Peyer's patch (tissue), 4 donors: ENCODE measurements at regions not wholly inside any gene's neighbourhood (a gene's known extent, or its start where the extent isn't known, plus 50 kb on each side); places are given as distances from the start of the nearest gene placed in this dataset.

ENCODE experiments used
- POLR2A ChIP-seq, 2 donors: fragments of 450-650 bp; IDR thresholded peaks; one replicate each; pipeline ENCODE4 v1.5.1; 2017; ENCODE audit warnings: antibody characterized with exemption in 2 of 2, mild to moderate bottlenecking in 2 of 2, moderate library complexity in 2 of 2
- TF ChIP-seq, protein P1 (sequence below), 6 experiments: fragments of 450-650 bp in 4 of 6; fragments of 200-600 bp in 2 of 6; sonication (generic) in 1 of 6; IDR thresholded peaks; one replicate each; pipeline ENCODE4 v1.5.1; 2017 to 2019; ENCODE audit warnings: antibody characterized with exemption in 6 of 6, mild to moderate bottlenecking in 3 of 6, moderate library complexity in 1 of 6

DNA sequence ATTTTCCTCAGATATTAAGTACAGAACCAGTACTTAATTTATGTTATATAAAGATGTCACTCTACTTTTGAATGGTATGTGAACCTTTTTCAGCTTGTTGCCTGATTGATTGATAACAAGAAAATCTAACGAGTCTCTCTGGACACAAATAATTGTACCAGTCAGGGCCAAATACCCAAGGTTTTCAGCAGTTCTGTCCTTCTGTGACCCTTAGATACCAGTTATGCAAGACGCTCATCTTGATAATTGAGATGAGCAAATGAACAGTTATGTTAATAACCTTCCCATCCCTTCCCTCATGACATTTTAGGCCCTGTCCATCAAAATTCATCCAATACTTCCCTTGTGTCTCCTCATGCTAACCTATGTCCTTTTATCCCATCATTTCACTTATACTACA lies 185.9 kb upstream of the G2E3 start:
- no peak for TF ChIP-seq POLR2A (IDR thresholded peaks at IDR 0.05)
- TF ChIP-seq, protein P1, sequence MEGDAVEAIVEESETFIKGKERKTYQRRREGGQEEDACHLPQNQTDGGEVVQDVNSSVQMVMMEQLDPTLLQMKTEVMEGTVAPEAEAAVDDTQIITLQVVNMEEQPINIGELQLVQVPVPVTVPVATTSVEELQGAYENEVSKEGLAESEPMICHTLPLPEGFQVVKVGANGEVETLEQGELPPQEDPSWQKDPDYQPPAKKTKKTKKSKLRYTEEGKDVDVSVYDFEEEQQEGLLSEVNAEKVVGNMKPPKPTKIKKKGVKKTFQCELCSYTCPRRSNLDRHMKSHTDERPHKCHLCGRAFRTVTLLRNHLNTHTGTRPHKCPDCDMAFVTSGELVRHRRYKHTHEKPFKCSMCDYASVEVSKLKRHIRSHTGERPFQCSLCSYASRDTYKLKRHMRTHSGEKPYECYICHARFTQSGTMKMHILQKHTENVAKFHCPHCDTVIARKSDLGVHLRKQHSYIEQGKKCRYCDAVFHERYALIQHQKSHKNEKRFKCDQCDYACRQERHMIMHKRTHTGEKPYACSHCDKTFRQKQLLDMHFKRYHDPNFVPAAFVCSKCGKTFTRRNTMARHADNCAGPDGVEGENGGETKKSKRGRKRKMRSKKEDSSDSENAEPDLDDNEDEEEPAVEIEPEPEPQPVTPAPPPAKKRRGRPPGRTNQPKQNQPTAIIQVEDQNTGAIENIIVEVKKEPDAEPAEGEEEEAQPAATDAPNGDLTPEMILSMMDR (IDR thresholded peaks at IDR 0.05): no peak
